GM21723 (cell line): ENCODE measurements at regions not wholly inside any gene's neighbourhood (a gene's known extent, or its start where the extent isn't known, plus 50 kb on each side); places are given as distances from the start of the nearest gene placed in this dataset.

ENCODE experiments used
- ATAC-seq: cut with Tn5 transposase; IDR thresholded peaks from one replicate; pipeline ENCODE4 v1.9.1; 2021; ENCODE audit warnings: mild to moderate bottlenecking, moderate library complexity; ENCODE audit not compliant: unreplicated experiment

DNA sequence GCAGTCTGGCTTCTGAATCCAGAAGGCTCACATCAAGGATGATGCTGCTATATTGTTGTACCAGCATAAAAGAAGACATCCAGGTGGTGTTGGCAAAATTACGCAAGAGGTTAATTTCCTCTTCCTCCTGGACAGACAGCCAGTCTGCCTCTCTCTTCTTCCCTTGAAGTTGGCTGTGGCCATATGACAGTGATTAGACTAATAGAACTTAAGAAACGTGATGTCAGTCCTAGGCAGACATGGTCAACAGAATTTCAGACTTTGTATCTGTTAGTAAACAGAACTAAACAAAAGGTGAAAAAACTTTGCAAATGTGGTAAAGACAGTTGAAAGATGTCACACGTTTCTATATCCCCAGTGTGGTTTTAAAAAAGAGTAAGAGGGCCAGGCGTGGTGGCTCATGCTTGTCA lies 465.2 kb upstream of the NR2F2 start:
- no peak for ATAC-seq

GRCh38 chr15:95866711-95867440 lies 463.6 kb upstream of the NR2F2 start:
- no peak for ATAC-seq

GRCh38 chr15:95868450-95868849 lies 462.1 kb upstream of the NR2F2 start:
- ATAC-seq, result no peak

DNA sequence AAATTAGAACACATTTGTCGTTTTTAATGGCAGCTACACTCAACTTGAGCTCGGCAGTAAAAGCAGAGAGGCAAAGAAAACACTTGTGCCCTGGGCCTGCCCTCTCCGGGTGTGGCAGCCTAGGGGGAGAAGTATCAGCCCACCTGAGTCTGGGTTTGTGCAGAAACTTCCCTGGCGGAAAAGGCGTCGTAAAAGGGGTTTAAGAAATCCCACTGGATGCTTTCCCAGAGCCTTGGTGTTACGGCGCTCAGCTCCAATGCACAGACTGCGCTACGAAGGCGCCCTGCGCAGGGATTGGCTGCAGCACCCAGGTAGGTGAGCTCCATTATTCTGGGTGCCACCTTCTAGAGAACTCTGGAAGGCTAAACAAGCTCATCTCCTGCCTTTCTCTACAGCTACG lies 461.5 kb upstream of the NR2F2 start:
- no peak for ATAC-seq

DNA sequence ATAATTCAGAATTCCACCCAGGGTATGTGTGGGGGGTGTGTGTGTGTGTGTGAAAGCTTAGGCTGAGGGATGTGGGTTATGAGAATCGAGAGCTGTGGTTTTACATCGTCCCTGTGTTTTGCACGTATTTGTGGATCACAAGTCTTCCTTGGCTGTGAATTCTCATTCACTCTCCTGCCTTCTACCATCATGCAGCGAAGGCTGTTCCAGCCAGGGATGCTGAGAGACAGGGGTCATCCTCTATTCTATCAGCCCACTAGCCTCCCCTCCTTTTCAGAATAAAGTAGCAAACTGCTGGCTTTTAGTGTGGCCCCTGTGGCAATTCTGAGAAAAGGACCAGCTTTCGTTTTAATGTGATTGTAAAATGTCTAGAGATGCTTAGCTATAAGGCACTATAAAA lies 460.6 kb upstream of the NR2F2 start:
- ATAC-seq, result no peak

DNA sequence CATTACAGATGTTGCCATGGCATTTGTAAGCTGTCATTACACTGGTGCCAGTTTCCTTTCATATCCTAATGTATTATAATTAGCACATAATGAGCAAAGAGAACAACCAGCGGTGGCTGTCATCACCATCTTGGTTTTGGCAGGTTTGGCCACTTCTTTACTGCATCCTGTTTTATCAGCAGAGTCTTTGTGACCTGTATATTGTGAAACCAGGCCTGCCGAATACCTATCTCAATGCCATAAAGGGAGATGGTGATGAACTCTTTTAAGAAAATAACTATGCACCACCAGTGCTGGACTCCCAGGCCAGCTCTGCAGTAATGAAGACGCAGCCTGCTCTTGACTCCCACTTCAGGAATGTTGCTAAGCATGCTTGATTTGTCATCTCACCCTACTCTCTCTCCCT lies 458.1 kb upstream of the NR2F2 start:
- ATAC-seq, result no peak

GRCh38 chr15:95874637-95875036 lies 455.9 kb upstream of the NR2F2 start:
- no peak for ATAC-seq

DNA sequence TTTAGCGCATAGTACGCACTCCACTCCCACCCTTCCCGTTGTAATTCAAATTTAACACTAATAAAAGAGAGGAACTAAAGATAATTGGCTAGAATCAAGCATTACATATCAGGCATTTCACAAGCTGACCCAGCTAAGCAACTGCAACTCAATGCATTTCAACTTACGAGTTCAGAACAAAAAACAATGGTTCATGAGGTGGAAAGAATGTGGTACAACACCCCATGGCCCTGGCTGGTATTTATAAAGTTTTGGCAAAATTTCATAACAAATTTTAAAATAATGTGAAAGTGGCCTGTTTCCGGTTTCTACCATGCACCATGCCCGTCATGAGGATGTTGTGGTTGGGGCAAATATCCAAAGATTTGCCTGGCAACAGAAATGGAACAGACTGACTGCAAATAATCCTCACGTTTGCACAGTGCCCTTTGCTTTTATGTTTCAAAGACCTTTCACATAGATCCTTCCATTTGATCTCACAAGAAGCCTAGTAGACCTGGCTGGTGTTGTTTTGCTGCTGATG lies 455.3 kb upstream of the NR2F2 start:
- ATAC-seq, result no peak

DNA sequence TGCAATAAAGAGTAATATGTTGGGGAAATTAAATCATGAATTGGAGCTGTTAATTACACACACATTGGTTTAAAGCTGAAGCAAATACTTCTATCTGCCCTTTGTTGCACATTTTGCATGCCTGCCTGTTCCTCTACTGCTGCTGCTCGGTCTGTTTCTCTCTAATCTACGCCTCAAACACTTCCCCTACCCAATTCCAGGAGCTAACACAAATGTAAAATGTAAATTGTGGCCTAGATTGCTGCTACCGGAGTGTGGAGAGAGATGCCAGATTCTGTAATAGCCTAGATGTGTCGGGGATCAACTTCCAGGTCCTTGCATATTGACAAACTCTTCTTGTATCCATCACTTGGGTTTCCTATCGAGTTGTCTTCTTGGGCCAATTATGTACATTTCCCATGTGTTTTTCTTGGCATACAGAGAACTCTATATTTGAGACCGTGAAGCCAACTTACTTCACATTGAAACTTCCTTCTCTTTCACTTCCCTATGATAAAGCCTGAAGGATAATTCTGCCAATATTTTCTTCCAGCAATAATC lies 450.4 kb upstream of the NR2F2 start:
- ATAC-seq, result no peak

DNA sequence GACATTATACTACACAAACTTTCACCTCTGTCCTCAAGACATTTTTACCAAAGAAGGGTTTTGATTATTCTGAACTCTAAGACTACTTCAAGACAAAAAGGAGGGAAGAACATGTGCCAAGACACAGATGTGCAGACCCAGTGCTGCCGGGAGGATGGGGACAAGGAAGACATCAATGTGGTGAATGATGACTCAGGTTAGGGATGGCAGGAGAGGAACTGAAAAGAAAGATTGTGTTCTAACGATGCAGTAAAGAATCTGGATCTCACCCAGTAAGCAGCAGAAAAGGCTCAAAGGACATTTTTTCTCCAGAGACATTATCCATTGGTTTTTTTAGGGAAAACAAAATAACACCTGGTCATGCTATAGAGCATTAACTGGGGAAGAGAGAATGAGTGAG lies 449.9 kb upstream of the NR2F2 start:
- no peak for ATAC-seq

DNA sequence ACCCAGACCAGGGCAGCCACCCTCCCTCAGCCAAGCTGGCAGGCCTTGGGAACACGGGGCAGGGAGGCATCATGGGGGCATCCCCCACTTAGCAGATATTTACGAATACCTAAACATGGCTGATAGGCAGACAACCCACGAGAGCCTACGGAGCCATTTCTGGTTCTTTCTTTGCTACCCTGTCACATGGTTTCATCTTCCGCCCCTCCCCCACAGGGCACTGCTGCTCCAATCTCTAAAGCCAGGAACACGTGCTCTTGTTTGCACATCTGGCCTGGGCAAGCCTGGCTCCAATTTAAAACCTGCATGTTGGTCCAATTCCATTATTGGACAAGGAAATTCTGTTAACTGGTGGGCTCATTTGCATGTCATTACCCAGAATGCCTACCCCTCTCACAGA lies 447.4 kb upstream of the NR2F2 start:
- no peak for ATAC-seq

DNA sequence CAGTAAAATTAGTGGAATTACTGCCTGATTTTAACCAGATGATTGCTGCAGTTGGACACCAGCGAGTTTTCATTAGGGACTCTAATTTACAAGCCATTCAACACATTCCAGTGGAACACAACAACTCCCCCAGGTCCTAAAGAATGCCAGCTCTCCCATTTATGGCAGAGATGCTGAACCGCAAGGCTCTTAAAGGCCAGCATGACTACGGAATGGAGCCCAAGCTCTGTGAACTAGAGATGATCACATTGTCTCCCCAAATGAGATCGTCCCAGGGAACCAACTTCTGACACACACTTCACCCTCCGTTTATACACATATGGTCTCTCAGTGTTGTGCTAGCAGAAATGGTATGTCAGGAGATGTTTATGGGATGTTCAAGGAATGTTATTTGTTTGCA lies 446.2 kb upstream of the NR2F2 start:
- no peak for ATAC-seq

DNA sequence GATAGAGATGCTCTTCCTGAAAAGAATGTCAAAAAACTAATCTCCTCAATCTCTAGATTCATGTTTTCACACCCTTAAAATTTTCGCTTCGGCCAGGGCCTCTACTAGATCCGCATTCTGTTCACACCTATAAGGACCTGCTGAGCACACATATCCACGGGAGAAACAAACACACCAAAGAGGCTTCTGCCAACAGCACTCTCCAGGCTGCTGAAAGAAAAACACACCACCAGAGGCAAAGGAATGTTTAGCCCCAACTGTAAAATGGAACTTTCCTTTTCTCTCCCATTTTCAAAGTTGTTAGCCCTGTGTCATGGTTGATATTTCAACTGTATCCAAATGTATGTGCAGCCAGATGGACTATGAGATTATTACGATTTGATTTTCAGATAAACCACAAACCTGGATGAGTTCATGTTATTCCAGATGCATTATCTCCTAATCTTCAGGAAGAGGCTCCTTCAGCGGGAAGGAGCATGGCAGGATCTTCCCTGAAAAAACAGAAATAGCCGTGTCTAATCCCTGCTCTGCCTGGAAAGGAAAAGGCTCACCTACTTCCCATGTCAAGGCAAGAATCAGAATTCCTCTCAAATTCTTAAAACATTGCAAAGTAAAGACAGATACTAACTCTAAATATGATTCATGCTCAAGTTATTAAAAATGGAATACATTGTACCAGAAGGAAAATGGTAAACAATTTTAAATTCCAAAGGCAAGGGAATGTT lies 442.7 kb upstream of the NR2F2 start:
- no peak for ATAC-seq

GRCh38 chr15:95888762-95889161 lies 441.7 kb upstream of the NR2F2 start:
- no peak for ATAC-seq

- no peak for ATAC-seq
Measured at GRCh38 chr15:95894407-95894956, 436.0 kb upstream of the NR2F2 start.

DNA sequence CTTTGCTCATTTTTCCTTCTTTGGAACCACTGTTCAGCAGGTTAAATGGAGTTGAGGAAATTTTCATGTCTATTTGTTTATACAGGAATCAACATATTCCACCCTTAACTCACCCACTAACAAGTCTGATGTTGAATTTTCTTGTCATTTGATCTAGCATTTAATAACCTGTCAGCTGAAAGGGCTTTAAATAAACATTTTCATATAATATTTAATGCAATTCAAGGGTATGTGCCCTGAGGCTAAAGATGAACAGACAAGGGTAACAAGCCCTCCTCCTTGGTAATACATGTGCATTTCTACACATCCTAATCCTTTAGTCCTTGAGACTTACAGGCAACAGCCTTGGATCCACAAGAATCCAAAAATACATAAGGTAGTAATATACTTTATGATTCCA lies 435.0 kb upstream of the NR2F2 start:
- no peak for ATAC-seq

GRCh38 chr15:95897651-95898050 lies 432.8 kb upstream of the NR2F2 start:
- ATAC-seq, result no peak

- ATAC-seq, result no peak
Measured at GRCh38 chr15:95898761-95899160, 431.7 kb upstream of the NR2F2 start.

DNA sequence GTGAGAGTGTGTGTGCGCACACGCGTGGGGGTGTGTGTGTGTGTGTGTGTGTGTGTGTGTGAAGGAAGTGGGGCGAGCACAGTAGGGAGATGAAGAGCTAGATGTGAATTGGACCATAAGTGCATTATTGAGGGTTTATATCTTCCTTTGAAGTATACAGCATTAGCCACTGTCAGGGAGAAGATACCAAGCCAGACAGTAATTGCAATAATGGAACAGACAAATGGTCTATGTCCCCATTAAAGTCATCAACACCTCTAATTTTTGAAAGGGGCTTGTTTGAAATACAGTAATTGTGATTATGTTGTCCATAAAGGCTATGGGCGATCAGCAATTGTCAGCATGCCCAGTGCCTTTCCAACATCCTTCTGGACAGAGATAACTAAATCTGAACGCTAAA lies 429.2 kb upstream of the NR2F2 start:
- no peak for ATAC-seq

- ATAC-seq, result no peak
Measured at GRCh38 chr15:95902606-95903005, 427.9 kb upstream of the NR2F2 start.

GRCh38 chr15:95903352-95903751 lies 427.1 kb upstream of the NR2F2 start:
- ATAC-seq, result no peak
